SU-DHL-6 (cell line): ENCODE measurements at regions not wholly inside any gene's neighbourhood (a gene's known extent, or its start where the extent isn't known, plus 50 kb on each side); places are given as distances from the start of the nearest gene placed in this dataset.

Experiments used
- EZH2phosphoT487 ChIP-seq: fragments of 200-600 bp; sonication (generic), shearing (Covaris generic); conservative IDR thresholded peaks from 2 replicates; pipeline ENCODE4 v1.6.1; 2018; ENCODE audit warnings: mild to moderate bottlenecking, antibody characterized with exemption, low read length, moderate library complexity, mixed read lengths
- TF ChIP-seq, protein P1 (sequence below): fragments of 200-600 bp; sonication (generic); IDR thresholded peaks from one replicate; pipeline ENCODE4 v1.5.1; 2017; ENCODE audit warnings: antibody characterized with exemption, mild to moderate bottlenecking, low read length, moderate library complexity; ENCODE audit not compliant: insufficient read depth, poor library complexity, severe bottlenecking

DNA sequence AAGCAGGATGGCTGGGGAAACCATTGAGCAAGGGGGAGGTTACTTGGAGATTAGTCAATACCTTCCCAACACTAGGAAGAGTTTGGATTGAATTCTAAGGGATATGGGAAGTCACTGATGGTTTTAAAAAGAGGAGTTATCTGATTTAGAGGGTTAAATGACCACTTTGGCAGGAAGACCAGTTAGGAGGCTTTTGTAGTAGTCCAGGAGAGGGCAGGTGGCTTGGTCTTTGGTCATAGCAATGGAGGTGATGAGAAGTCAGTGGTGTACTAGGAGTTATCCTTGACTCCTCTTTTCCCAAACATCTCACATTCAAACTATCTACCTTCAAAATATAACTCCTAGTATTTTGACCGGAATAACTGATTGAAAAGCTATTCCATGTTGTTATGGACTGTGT, 644.1 kb downstream of the UTRN start:
- TF ChIP-seq EZH2phosphoT487 = no peak
- TF ChIP-seq, protein P1, sequence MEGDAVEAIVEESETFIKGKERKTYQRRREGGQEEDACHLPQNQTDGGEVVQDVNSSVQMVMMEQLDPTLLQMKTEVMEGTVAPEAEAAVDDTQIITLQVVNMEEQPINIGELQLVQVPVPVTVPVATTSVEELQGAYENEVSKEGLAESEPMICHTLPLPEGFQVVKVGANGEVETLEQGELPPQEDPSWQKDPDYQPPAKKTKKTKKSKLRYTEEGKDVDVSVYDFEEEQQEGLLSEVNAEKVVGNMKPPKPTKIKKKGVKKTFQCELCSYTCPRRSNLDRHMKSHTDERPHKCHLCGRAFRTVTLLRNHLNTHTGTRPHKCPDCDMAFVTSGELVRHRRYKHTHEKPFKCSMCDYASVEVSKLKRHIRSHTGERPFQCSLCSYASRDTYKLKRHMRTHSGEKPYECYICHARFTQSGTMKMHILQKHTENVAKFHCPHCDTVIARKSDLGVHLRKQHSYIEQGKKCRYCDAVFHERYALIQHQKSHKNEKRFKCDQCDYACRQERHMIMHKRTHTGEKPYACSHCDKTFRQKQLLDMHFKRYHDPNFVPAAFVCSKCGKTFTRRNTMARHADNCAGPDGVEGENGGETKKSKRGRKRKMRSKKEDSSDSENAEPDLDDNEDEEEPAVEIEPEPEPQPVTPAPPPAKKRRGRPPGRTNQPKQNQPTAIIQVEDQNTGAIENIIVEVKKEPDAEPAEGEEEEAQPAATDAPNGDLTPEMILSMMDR = no peak
